HL-60 (cell line): ENCODE measurements at regions not wholly inside any gene's neighbourhood (a gene's known extent, or its start where the extent isn't known, plus 50 kb on each side); places are given as distances from the start of the nearest gene placed in this dataset.

Experiments used
- DNase-seq, 2 experiments: peaks; one replicate each; pipeline ENCODE4 v3.0.0-alpha.2; 2010 to 2020; ENCODE audit warnings: low read depth in 1 of 2, low spot score in 1 of 2
- H3K27ac ChIP-seq: fragments of 250-450 bp; sonication (Bioruptor Pico); replicated peaks from 2 replicates; pipeline ENCODE4 v1.5.1; 2020; ENCODE audit warnings: mild to moderate bottlenecking, moderate library complexity
- H3K27me3 ChIP-seq: fragments of 250-450 bp; sonication (Bioruptor Pico); 2 replicates; pipeline ENCODE4 v1.5.1; 2021; ENCODE audit warnings: mild to moderate bottlenecking, moderate library complexity; ENCODE audit not compliant: insufficient read depth, poor library complexity, severe bottlenecking
- H3K4me3 ChIP-seq: replicated peaks from 2 replicates; pipeline ENCODE4 v1.5.1; 2011; ENCODE audit warnings: mild to moderate bottlenecking, control low read depth, low read length; ENCODE audit not compliant: insufficient read depth
- GABPA ChIP-seq: IDR thresholded peaks from 2 replicates; pipeline ENCODE4 v1.6.1; 2012; ENCODE audit warnings: low read depth
- POLR2AphosphoS5 ChIP-seq: IDR thresholded peaks from 2 replicates; pipeline ENCODE4 v1.6.1; 2012; ENCODE audit warnings: low read depth
- SPI1 ChIP-seq: IDR thresholded peaks from 2 replicates; pipeline ENCODE4 v1.6.1; 2012; ENCODE audit warnings: low read depth, mild to moderate bottlenecking, borderline replicate concordance
- TF ChIP-seq, protein P1 (sequence below): IDR thresholded peaks from 2 replicates; pipeline ENCODE4 v1.6.1; 2012; ENCODE audit warnings: low read depth; ENCODE audit not compliant: insufficient replicate concordance
- TF ChIP-seq, protein P2 (sequence below): IDR thresholded peaks from one replicate; pipeline ENCODE4 v1.5.1; 2011; ENCODE audit warnings: low read length, control low read depth, inconsistent platforms; ENCODE audit not compliant: insufficient read depth

DNA sequence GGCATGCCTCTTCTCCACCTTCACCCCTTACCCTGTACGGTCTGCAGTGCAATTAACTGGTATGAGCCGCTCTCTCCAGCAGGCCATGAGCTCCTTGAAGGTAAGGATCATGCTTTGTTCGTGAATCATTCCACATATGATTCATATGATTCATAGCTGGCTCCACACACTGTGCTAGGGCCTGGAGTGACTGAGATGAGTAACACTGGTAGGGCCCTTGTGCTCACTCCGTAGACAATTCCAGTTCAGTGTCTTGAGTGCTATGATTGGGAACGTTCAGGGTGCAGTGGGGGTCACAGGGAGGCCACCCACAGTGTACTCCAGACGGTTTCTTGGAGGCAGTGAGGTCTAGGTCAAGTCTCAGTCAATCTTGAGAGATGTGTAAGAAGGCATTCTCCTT lies 239.8 kb downstream of the LMX1A start:
- TF ChIP-seq SPI1 (no peak), GABPA (no peak), POLR2AphosphoS5 (no peak)
- TF ChIP-seq, protein P1, sequence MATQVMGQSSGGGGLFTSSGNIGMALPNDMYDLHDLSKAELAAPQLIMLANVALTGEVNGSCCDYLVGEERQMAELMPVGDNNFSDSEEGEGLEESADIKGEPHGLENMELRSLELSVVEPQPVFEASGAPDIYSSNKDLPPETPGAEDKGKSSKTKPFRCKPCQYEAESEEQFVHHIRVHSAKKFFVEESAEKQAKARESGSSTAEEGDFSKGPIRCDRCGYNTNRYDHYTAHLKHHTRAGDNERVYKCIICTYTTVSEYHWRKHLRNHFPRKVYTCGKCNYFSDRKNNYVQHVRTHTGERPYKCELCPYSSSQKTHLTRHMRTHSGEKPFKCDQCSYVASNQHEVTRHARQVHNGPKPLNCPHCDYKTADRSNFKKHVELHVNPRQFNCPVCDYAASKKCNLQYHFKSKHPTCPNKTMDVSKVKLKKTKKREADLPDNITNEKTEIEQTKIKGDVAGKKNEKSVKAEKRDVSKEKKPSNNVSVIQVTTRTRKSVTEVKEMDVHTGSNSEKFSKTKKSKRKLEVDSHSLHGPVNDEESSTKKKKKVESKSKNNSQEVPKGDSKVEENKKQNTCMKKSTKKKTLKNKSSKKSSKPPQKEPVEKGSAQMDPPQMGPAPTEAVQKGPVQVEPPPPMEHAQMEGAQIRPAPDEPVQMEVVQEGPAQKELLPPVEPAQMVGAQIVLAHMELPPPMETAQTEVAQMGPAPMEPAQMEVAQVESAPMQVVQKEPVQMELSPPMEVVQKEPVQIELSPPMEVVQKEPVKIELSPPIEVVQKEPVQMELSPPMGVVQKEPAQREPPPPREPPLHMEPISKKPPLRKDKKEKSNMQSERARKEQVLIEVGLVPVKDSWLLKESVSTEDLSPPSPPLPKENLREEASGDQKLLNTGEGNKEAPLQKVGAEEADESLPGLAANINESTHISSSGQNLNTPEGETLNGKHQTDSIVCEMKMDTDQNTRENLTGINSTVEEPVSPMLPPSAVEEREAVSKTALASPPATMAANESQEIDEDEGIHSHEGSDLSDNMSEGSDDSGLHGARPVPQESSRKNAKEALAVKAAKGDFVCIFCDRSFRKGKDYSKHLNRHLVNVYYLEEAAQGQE, result no peak
- TF ChIP-seq, protein P2, sequence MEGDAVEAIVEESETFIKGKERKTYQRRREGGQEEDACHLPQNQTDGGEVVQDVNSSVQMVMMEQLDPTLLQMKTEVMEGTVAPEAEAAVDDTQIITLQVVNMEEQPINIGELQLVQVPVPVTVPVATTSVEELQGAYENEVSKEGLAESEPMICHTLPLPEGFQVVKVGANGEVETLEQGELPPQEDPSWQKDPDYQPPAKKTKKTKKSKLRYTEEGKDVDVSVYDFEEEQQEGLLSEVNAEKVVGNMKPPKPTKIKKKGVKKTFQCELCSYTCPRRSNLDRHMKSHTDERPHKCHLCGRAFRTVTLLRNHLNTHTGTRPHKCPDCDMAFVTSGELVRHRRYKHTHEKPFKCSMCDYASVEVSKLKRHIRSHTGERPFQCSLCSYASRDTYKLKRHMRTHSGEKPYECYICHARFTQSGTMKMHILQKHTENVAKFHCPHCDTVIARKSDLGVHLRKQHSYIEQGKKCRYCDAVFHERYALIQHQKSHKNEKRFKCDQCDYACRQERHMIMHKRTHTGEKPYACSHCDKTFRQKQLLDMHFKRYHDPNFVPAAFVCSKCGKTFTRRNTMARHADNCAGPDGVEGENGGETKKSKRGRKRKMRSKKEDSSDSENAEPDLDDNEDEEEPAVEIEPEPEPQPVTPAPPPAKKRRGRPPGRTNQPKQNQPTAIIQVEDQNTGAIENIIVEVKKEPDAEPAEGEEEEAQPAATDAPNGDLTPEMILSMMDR, result no peak
- DNase-seq, result no peak
- H3K27me3 ChIP-seq, result peaks cover 14% of the 10 kb centered on the region

DNA sequence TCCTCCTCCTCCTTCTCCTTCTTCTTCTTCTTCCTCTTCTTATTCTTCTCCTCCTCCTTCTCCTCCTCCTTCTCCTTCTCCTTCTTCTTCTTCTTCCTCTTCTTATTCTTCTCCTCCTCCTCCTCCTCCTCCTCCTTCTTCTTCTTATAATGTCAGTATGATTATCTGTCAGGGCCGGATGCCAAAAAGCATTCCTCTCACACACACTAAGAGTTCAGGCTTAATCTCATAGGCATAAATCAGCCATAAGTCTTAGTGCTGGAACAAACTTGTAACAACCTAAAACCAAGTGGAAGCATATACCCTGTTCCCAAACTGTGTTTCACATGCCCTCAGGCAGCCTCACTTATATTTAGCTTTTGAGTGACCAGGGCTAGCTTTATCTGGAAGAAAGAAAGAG lies 240.3 kb downstream of the LMX1A start:
- Histone ChIP-seq H3K27me3 (peaks cover 15% of the 10 kb centered on the region), H3K27ac (no peak overlapping the region), H3K4me3 (no peak overlapping the region)
- TF ChIP-seq POLR2AphosphoS5 (no peak), SPI1 (no peak), GABPA (no peak)
- TF ChIP-seq, protein P1, result no peak
- TF ChIP-seq, protein P2, result no peak
- no peak for DNase-seq

More for the DNA sequence above, 239.8 kb downstream of the LMX1A start:
- Histone ChIP-seq H3K4me3 (no peak overlapping the region), H3K27ac (no peak overlapping the region)

DNA sequence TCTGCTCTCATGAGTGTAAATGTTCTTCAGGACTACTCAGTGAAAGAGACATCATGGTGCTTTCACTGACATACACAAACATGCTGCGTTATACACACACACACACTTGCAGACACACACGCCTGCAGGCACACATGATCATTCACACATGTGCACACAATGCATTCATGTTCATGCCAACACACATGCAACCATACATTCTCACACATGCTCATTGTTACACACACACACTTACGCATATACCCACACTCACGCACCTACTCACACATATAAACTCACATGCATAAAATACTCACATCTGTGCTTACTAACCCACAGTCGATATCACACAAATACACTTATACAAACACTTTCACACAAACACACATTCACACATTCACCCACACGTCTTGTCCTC lies 241.6 kb downstream of the LMX1A start:
- H3K27ac ChIP-seq, result no peak overlapping the region
- H3K4me3 ChIP-seq, result no peak overlapping the region
- no peak for DNase-seq
- no peak for TF ChIP-seq SPI1
- TF ChIP-seq, protein P1, result no peak
- TF ChIP-seq POLR2AphosphoS5, result no peak
- no peak for TF ChIP-seq GABPA
- TF ChIP-seq, protein P2, result no peak
- peaks cover 15% of the 10 kb centered on the region for H3K27me3 ChIP-seq
